ENCODE measurements at regions not wholly inside any gene's neighbourhood (a gene's known extent, or its start where the extent isn't known, plus 50 kb on each side); places are given as distances from the start of the nearest gene placed in this dataset.

GRCh38 chr3:168260859-168261258 is 165.1 kb upstream of the GOLIM4 start:
- no peak overlapping the region for H3K4me3 ChIP-seq (ENCODE audit: low read depth, low read length)
- no peak for DNase-seq (ENCODE audit: low read depth)
- no peak for TF ChIP-seq CTCF (IDR thresholded peaks at IDR 0.05; ENCODE audit: insufficient read depth, low read depth, low read length)

- no peak overlapping the region for H3K4me3 ChIP-seq (ENCODE audit: low read depth, low read length)
- no peak for TF ChIP-seq CTCF (IDR thresholded peaks at IDR 0.05; ENCODE audit: insufficient read depth, low read depth, low read length)
- no peak for DNase-seq (ENCODE audit: low read depth)
These were observed 155.6 kb upstream of the GOLIM4 start for GRCh38 chr3:168251371-168251770.

- no peak for TF ChIP-seq CTCF (IDR thresholded peaks at IDR 0.05; ENCODE audit: insufficient read depth, low read depth, low read length)
- DNase-seq (ENCODE audit: low read depth) = peak; percentile 2
- peak overlapping the region; percentile 58 for H3K4me3 ChIP-seq (ENCODE audit: low read depth, low read length)
These were observed 154.7 kb upstream of the GOLIM4 start for GRCh38 chr3:168250415-168250861.

GRCh38 chr3:168249550-168250414 is 154.1 kb upstream of the GOLIM4 start:
- peak; percentile 40 for TF ChIP-seq CTCF (IDR thresholded peaks at IDR 0.05; ENCODE audit: insufficient read depth, low read depth, low read length)
- DNase-seq (ENCODE audit: low read depth) = peak; percentile 63
- peak overlapping the region; percentile 58 for H3K4me3 ChIP-seq (ENCODE audit: low read depth, low read length)

- DNase-seq (ENCODE audit: low read depth) = no peak
- no peak for TF ChIP-seq CTCF (IDR thresholded peaks at IDR 0.05; ENCODE audit: insufficient read depth, low read depth, low read length)
These were observed 153.5 kb upstream of the GOLIM4 start for GRCh38 chr3:168249205-168249549.

GRCh38 chr3:168248383-168249204 is 152.9 kb upstream of the GOLIM4 start:
- TF ChIP-seq CTCF (IDR thresholded peaks at IDR 0.05; ENCODE audit: insufficient read depth, low read depth, low read length) = no peak
- DNase-seq (ENCODE audit: low read depth) = peak; percentile 34
- H3K4me3 ChIP-seq (ENCODE audit: low read depth, low read length) = peak overlapping the region; percentile 58

More at GRCh38 chr3:168249205-168249549, 153.5 kb upstream of the GOLIM4 start:
- peak overlapping the region; percentile 58 for H3K4me3 ChIP-seq (ENCODE audit: low read depth, low read length)

Data from fibroblast of villous mesenchyme (primary cell).